Right lung (tissue), 2 donors: ENCODE measurements at regions not wholly inside any gene's neighbourhood (a gene's known extent, or its start where the extent isn't known, plus 50 kb on each side); places are given as distances from the start of the nearest gene placed in this dataset.

ENCODE experiments used
- DNase-seq, 2 donors: peaks; one replicate each; pipeline ENCODE4 v3.0.0-alpha.2; 2013

- DNase-seq: no peak
Measured at GRCh38 chr17:79153367-79154130, 78.9 kb downstream of the ENGASE start.

GRCh38 chr17:79152636-79153035 is 78.0 kb downstream of the ENGASE start:
- DNase-seq: no peak

GRCh38 chr17:79152110-79152509 is 77.5 kb downstream of the ENGASE start:
- DNase-seq: no peak

- DNase-seq: no peak
Measured at GRCh38 chr17:79150799-79151198, 76.2 kb downstream of the ENGASE start.

- DNase-seq: no peak
Measured at GRCh38 chr17:79150035-79150733, 75.6 kb downstream of the ENGASE start.

GRCh38 chr17:79148584-79148983 is 74.0 kb downstream of the ENGASE start:
- DNase-seq: no peak

GRCh38 chr17:79147746-79148506 is 73.3 kb downstream of the ENGASE start:
- DNase-seq: no peak

- DNase-seq: no peak
Measured at GRCh38 chr17:79146562-79146961, 71.9 kb downstream of the ENGASE start.

GRCh38 chr17:79145548-79145947 is 70.9 kb downstream of the ENGASE start:
- no peak for DNase-seq

- no peak for DNase-seq
Measured at GRCh38 chr17:79144133-79144532, 69.5 kb downstream of the ENGASE start.

GRCh38 chr17:79142375-79142774 is 67.8 kb downstream of the ENGASE start:
- DNase-seq: no peak

GRCh38 chr17:79141578-79142355 is 67.1 kb downstream of the ENGASE start:
- DNase-seq: no peak

- no peak for DNase-seq
Measured at GRCh38 chr17:79138826-79139225, 64.2 kb downstream of the ENGASE start.

GRCh38 chr17:79137789-79138165 is 63.2 kb downstream of the ENGASE start:
- DNase-seq: no peak

- no peak for DNase-seq
Measured at GRCh38 chr17:79137015-79137788, 62.6 kb downstream of the ENGASE start.

- DNase-seq: no peak
Measured at GRCh38 chr17:79136596-79136995, 62.0 kb downstream of the ENGASE start.
